HepG2 (cell line): ENCODE measurements at regions not wholly inside any gene's neighbourhood (a gene's known extent, or its start where the extent isn't known, plus 50 kb on each side); places are given as distances from the start of the nearest gene placed in this dataset.

ENCODE experiments used
- ATAC-seq: fragments of 200-7000 bp; cut with Tn5 transposase; 3 replicates; pipeline ENCODE4 v1.9.1; 2020; ENCODE audit warnings: mild to moderate bottlenecking, moderate library complexity
- BruUV-seq: library from RNA; stranded (reverse); fragments of 400-500 nt; replicated peaks from 2 replicates; lab custom pipeline; 2021; lab: Mats Ljungman, UMichigan
- CTCF ChIA-PET: fragments of 300-600 bp; formaldehyde crosslinking; extraction: SDS; loops from one replicate; lab custom pipeline; 2021; ENCODE audit warnings: low total read pairs, inconsistent platforms, low intra/inter-chr PET ratio; lab: Yijun Ruan, JAX
- POLR2A ChIA-PET: fragments of 350-600 bp; sonication (Branson Sonifier 250); formaldehyde crosslinking; loops from one replicate; lab custom pipeline; 2020; ENCODE audit warnings: antibody characterized with exemption, inconsistent platforms; lab: Yijun Ruan, JAX
- DNase-seq: peaks from one replicate; pipeline ENCODE4 v3.0.0-alpha.2; 2015; ENCODE audit warnings: low spot score
- FAIRE-seq: peaks from 3 replicates; lab custom pipeline; 2011; peaks lifted over from hg19 to GRCh38; lab: Jason Lieb, UNC
- H2AFZ ChIP-seq: one replicate; pipeline ENCODE4 v1.6.1; 2011; ENCODE audit warnings: low read length, inconsistent platforms
- H3K27ac ChIP-seq: fragments of 300-600 bp; 3 replicates; pipeline ENCODE4 v1.8.0; 2011; ENCODE audit warnings: mixed run types, mild to moderate bottlenecking, mixed read lengths, low read length, inconsistent platforms; ENCODE audit not compliant: insufficient read depth; ENCODE audit errors: extremely low read length
- H3K27me3 ChIP-seq, 2 experiments: fragments of 200-600 bp in 1 of 2; 2 replicates in 1 of 2; 3 replicates in 1 of 2; pipeline versions ENCODE4 v1.6.0 to v1.8.0; 2011; ENCODE audit warnings: low read length in 2 of 2, mild to moderate bottlenecking in 2 of 2, moderate library complexity in 2 of 2, inconsistent platforms in 1 of 2; ENCODE audit not compliant: insufficient read depth in 2 of 2, control insufficient read depth in 1 of 2
- H3K36me3 ChIP-seq, 2 experiments: fragments of 200-600 bp in 1 of 2; replicated peaks in 1 of 2; 2 replicates in 1 of 2; 3 replicates in 1 of 2; pipeline versions ENCODE4 v1.5.1 to v1.8.0; 2011; ENCODE audit warnings: low read length in 2 of 2, inconsistent platforms in 1 of 2; ENCODE audit not compliant: insufficient read depth in 2 of 2, control insufficient read depth in 1 of 2
- H3K4me1 ChIP-seq: 2 replicates; pipeline ENCODE4 v1.5.1; 2012; ENCODE audit warnings: low read length, inconsistent platforms; ENCODE audit not compliant: insufficient read depth
- H3K4me2 ChIP-seq: 2 replicates; pipeline ENCODE4 v1.6.0; 2011; ENCODE audit warnings: low read depth, low read length, inconsistent platforms
- H3K4me3 ChIP-seq, 3 experiments: fragments of 200-600 bp in 1 of 3; sonication (generic), shearing (Covaris generic) in 1 of 3; replicated peaks in 1 of 3; 2 replicates each; pipeline ENCODE4 v1.5.1; 2011 to 2016; ENCODE audit warnings: low read length in 3 of 3, inconsistent platforms in 2 of 3, low read depth in 2 of 3, mild to moderate bottlenecking in 2 of 3, control low read depth in 1 of 3, mixed read lengths in 1 of 3; ENCODE audit not compliant: insufficient read depth in 1 of 3
- H3K79me2 ChIP-seq: one replicate; pipeline ENCODE4 v1.6.1; 2011; ENCODE audit warnings: low read length, inconsistent platforms; ENCODE audit not compliant: insufficient read depth
- H3K9ac ChIP-seq: 2 replicates; pipeline ENCODE4 v1.6.0; 2011; ENCODE audit warnings: mild to moderate bottlenecking, low read depth, low read length, inconsistent platforms; ENCODE audit not compliant: insufficient read depth
- H3K9me3 ChIP-seq: 2 replicates; pipeline ENCODE4 v1.5.1; 2012; ENCODE audit warnings: mild to moderate bottlenecking, low read length
- H4K20me1 ChIP-seq: 2 replicates; pipeline ENCODE4 v1.6.0; 2011; ENCODE audit warnings: inconsistent platforms, mild to moderate bottlenecking, low read length, moderate library complexity; ENCODE audit not compliant: insufficient read depth
- CEBPZ ChIP-seq: IDR thresholded peaks from 2 replicates; pipeline ENCODE4 v1.6.1; 2012; ENCODE audit warnings: low read length, improper control_type of control experiment
- CENPT ChIP-seq: sonication (generic); formaldehyde crosslinking; IDR thresholded peaks from 2 replicates; pipeline ENCODE4 v1.8.0; 2022; ENCODE audit warnings: low read depth, mild to moderate bottlenecking, moderate library complexity, missing genetic modification reagents
- DR1 ChIP-seq: sonication (generic); formaldehyde crosslinking; IDR thresholded peaks from 2 replicates; pipeline ENCODE4 v1.8.0; 2021; ENCODE audit warnings: mild to moderate bottlenecking, missing genetic modification reagents, inconsistent platforms
- HMG20A ChIP-seq: IDR thresholded peaks from 2 replicates; pipeline ENCODE4 v1.6.1; 2016; ENCODE audit warnings: borderline replicate concordance
- HMG20B ChIP-seq: conservative IDR thresholded peaks from 2 replicates; pipeline ENCODE4 v1.6.1; 2016; ENCODE audit warnings: missing genetic modification reagents, missing compliant biosample characterization
- MAFF ChIP-seq: IDR thresholded peaks from 2 replicates; pipeline ENCODE4 v1.6.1; 2011; ENCODE audit warnings: low read depth, low read length, improper control_type of control experiment
- MLX ChIP-seq: IDR thresholded peaks from 2 replicates; pipeline ENCODE4 v1.6.1; 2016
- MYPOP ChIP-seq: sonication (generic); formaldehyde crosslinking; IDR thresholded peaks from 2 replicates; pipeline ENCODE4 v1.8.1; 2023; ENCODE audit warnings: mild to moderate bottlenecking, moderate library complexity, missing genetic modification reagents
- PHF5A ChIP-seq: IDR thresholded peaks from one replicate; pipeline ENCODE4 v1.6.1; 2018; ENCODE audit warnings: low read depth, missing genetic modification reagents; ENCODE audit not compliant: unreplicated experiment
- ZFP62 ChIP-seq: sonication (generic); formaldehyde crosslinking; IDR thresholded peaks from 2 replicates; pipeline ENCODE4 v1.4.0; 2020; ENCODE audit warnings: missing genetic modification reagents
- ZHX1 ChIP-seq: sonication (generic); formaldehyde crosslinking; IDR thresholded peaks from 2 replicates; pipeline ENCODE4 v1.8.1; 2022; ENCODE audit warnings: low read depth, mild to moderate bottlenecking, missing genetic modification reagents
- ZNF678 ChIP-seq: sonication (generic); formaldehyde crosslinking; IDR thresholded peaks from 2 replicates; pipeline ENCODE4 v1.4.0; 2020; ENCODE audit warnings: mild to moderate bottlenecking, missing genetic modification reagents
- ZNF878 ChIP-seq: sonication (generic); formaldehyde crosslinking; IDR thresholded peaks from 2 replicates; pipeline ENCODE4 v1.8.1; 2023; ENCODE audit warnings: mild to moderate bottlenecking, missing genetic modification reagents, moderate library complexity
- WGBS: methylation state at CpG from one replicate; pipeline ENCODE4 v1.1.6; 2017; ENCODE audit warnings: low lambda C conversion rate; 5-methylcytosine and 5-hydroxymethylcytosine counted together
- in situ Hi-C: cut with HindIII; loops from 2 replicates; pipeline ENCODE4 v1.10.0; 2017; ENCODE audit warnings: low pct_unique_long_range_greater_than_20kb; ENCODE audit not compliant: extremely low pct_ligation_motif_present
- intact Hi-C: fragments of 100-400 bp; cut with micrococcal nuclease; formaldehyde crosslinking; loops from one replicate; pipeline ENCODE4 v1.10.0; 2022; ENCODE audit not compliant: unreplicated experiment
- TF ChIP-seq, protein P1 (sequence below): sonication (generic); IDR thresholded peaks from 2 replicates; pipeline ENCODE4 v1.6.1; 2016; ENCODE audit warnings: low read depth, borderline replicate concordance
- TF ChIP-seq, protein P2 (sequence below): sonication (generic); formaldehyde crosslinking; IDR thresholded peaks from 2 replicates; pipeline ENCODE4 v1.5.0; 2020; ENCODE audit warnings: mild to moderate bottlenecking, missing genetic modification reagents

- Histone ChIP-seq H3K36me3 (no peaks in the 10 kb centered on the region), H3K9me3 (no peaks in the 10 kb centered on the region), H3K27ac (no peak overlapping the region), H3K27me3 (no peaks in the 10 kb centered on the region), H3K4me2 (no peak overlapping the region), H2AFZ (no peak overlapping the region), H3K9ac (no peak overlapping the region), H3K4me1 (peaks cover 35% of the 10 kb centered on the region), H4K20me1 (no peaks in the 10 kb centered on the region), H3K4me3 (no peak overlapping the region), H3K79me2 (no peaks in the 10 kb centered on the region)
- POLR2A ChIA-PET, result no interaction called here
- FAIRE-seq (no peak), ATAC-seq (no peak), DNase-seq (no peak)
- intact Hi-C loops, result loop anchor here (10.0 kb wide), 1 partner anchor 516 kb away; the partner anchor contains the start of gene GPBP1
- WGBS, result 98% methylated on average over 2 of the region's 2 CpGs
- no TSS peak for BruUV-seq
- in situ Hi-C loops, result no loop called here
- CTCF ChIA-PET, result no interaction called here
- no peak for TF ChIP-seq HMG20A
- no peak for TF ChIP-seq CEBPZ
- no peak for TF ChIP-seq CENPT
- no peak for TF ChIP-seq ZFP62
- TF ChIP-seq DR1 (CRISPR knock-in tag), result no peak
- no peak for TF ChIP-seq MLX (CRISPR knock-in tag)
- TF ChIP-seq ZNF678 (CRISPR knock-in tag), result no peak
- TF ChIP-seq, protein P1, sequence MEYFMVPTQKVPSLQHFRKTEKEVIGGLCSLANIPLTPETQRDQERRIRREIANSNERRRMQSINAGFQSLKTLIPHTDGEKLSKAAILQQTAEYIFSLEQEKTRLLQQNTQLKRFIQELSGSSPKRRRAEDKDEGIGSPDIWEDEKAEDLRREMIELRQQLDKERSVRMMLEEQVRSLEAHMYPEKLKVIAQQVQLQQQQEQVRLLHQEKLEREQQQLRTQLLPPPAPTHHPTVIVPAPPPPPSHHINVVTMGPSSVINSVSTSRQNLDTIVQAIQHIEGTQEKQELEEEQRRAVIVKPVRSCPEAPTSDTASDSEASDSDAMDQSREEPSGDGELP, result no peak
- no peak for TF ChIP-seq MYPOP (CRISPR knock-in tag)
- TF ChIP-seq PHF5A (CRISPR knock-in tag), result no peak
- no peak for TF ChIP-seq MAFF
- TF ChIP-seq ZHX1 (CRISPR knock-in tag), result no peak
- TF ChIP-seq ZNF878 (CRISPR knock-in tag), result no peak
- TF ChIP-seq, protein P2, sequence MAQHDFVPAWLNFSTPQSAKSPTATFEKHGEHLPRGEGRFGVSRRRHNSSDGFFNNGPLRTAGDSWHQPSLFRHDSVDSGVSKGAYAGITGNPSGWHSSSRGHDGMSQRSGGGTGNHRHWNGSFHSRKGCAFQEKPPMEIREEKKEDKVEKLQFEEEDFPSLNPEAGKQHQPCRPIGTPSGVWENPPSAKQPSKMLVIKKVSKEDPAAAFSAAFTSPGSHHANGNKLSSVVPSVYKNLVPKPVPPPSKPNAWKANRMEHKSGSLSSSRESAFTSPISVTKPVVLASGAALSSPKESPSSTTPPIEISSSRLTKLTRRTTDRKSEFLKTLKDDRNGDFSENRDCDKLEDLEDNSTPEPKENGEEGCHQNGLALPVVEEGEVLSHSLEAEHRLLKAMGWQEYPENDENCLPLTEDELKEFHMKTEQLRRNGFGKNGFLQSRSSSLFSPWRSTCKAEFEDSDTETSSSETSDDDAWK, result no peak
- TF ChIP-seq HMG20B (CRISPR knock-in tag), result no peak
Observed at GRCh38 chr5:57690724-57691123, 208.1 kb upstream of the ACTBL2 start.
